ENCODE measurements at regions not wholly inside any gene's neighbourhood (a gene's known extent, or its start where the extent isn't known, plus 50 kb on each side); places are given as distances from the start of the nearest gene placed in this dataset.

GRCh38 chr10:113425008-113425407 is 127.8 kb upstream of the HABP2 start:
- Histone ChIP-seq H3K4me1 (no peaks in the 10 kb centered on the region), H3K27ac (no peak overlapping the region), H3K27me3 (no peaks in the 10 kb centered on the region), H3K9me3 (peaks cover 0 to 6% of the 10 kb centered on the region in 2 donors), H3K4me3 (no peak overlapping the region), H3K36me3 (no peaks in the 10 kb centered on the region)
- TF ChIP-seq CTCF (IDR thresholded peaks at IDR 0.05) = no peak
- intact Hi-C loops (cut with DNase I) = no loop called here
- no peak for DNase-seq (ENCODE audit: low spot score in 2 of 2)

- intact Hi-C loops (cut with DNase I) = no loop called here
Measured at GRCh38 chr10:113425541-113425951, 127.3 kb upstream of the HABP2 start.

GRCh38 chr10:113426181-113426877 is 126.5 kb upstream of the HABP2 start:
- Histone ChIP-seq H3K27me3 (no peaks in the 10 kb centered on the region), H3K36me3 (no peaks in the 10 kb centered on the region), H3K4me3 (no peak overlapping the region), H3K27ac (no peak overlapping the region), H3K4me1 (no peaks in the 10 kb centered on the region), H3K9me3 (no peaks in the 10 kb centered on the region)
- TF ChIP-seq CTCF (IDR thresholded peaks at IDR 0.05) = no peak
- DNase-seq (ENCODE audit: low spot score in 2 of 2) = no peak
- intact Hi-C loops (cut with DNase I) = no loop called here

More at GRCh38 chr10:113425541-113425951, 127.3 kb upstream of the HABP2 start:
- no peak for DNase-seq (ENCODE audit: low spot score in 2 of 2)
- Histone ChIP-seq H3K27ac (no peak overlapping the region), H3K4me3 (no peak overlapping the region), H3K9me3 (peaks cover 0 to 2% of the 10 kb centered on the region in 2 donors), H3K36me3 (no peaks in the 10 kb centered on the region), H3K4me1 (no peaks in the 10 kb centered on the region), H3K27me3 (no peaks in the 10 kb centered on the region)
- TF ChIP-seq CTCF (IDR thresholded peaks at IDR 0.05) = no peak

- no peaks in the 10 kb centered on the region for H3K9me3 ChIP-seq
- TF ChIP-seq CTCF (IDR thresholded peaks at IDR 0.05) = no peak
- no peak for DNase-seq (ENCODE audit: low spot score in 2 of 2)
- H3K4me3 ChIP-seq = no peak overlapping the region
- no peaks in the 10 kb centered on the region for H3K4me1 ChIP-seq
- H3K27ac ChIP-seq = no peak overlapping the region
- H3K27me3 ChIP-seq = no peaks in the 10 kb centered on the region
- H3K36me3 ChIP-seq = no peaks in the 10 kb centered on the region
- intact Hi-C loops (cut with DNase I) = no loop called here
Measured at GRCh38 chr10:113427236-113427735, 125.6 kb upstream of the HABP2 start.

- intact Hi-C loops (cut with DNase I) = no loop called here
- no peak for TF ChIP-seq CTCF (IDR thresholded peaks at IDR 0.05)
- H3K4me1 ChIP-seq = no peaks in the 10 kb centered on the region
- H3K9me3 ChIP-seq = no peaks in the 10 kb centered on the region
- H3K4me3 ChIP-seq = no peak overlapping the region
- H3K36me3 ChIP-seq = no peaks in the 10 kb centered on the region
- no peaks in the 10 kb centered on the region for H3K27me3 ChIP-seq
- no peak for DNase-seq (ENCODE audit: low spot score in 2 of 2)
- H3K27ac ChIP-seq = no peak overlapping the region
Measured at GRCh38 chr10:113427811-113428558, 124.9 kb upstream of the HABP2 start.
